MV-4-11 (cell line): ENCODE measurements at regions not wholly inside any gene's neighbourhood (a gene's known extent, or its start where the extent isn't known, plus 50 kb on each side); places are given as distances from the start of the nearest gene placed in this dataset.
"Not testable (repeated sequence)": the region's sequence is repeated elsewhere in the genome, so short reads cannot be mapped to it uniquely, and the experiment has no call there.

ENCODE experiments used
- DNase-seq: peaks from one replicate; lab custom pipeline; 2025; lab: John Stamatoyannopoulos, UW

DNA sequence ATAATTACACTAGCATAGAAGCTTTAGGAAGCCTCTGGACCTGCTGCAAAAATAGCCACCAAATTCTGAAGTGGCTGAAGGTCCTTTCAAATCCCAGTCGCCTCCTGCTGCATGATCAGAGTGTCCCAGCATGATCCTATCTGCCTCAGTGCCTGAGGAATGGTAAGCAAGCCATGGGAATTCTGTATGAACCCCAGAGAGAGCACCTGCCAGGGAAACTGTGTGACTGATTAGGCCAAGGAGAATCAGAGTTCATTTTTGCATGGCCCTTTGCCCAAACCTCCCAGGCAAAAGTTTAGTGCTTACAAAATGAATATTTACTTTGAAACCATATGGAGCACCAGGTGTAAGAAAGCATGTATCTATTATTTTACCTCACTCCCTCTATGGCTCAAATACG lies 221.4 kb downstream of the ARL4C start:
- DNase-seq = no peak

- DNase-seq = no peak
Observed at GRCh38 chr2:234273887-234274584, 222.8 kb downstream of the ARL4C start.

DNA sequence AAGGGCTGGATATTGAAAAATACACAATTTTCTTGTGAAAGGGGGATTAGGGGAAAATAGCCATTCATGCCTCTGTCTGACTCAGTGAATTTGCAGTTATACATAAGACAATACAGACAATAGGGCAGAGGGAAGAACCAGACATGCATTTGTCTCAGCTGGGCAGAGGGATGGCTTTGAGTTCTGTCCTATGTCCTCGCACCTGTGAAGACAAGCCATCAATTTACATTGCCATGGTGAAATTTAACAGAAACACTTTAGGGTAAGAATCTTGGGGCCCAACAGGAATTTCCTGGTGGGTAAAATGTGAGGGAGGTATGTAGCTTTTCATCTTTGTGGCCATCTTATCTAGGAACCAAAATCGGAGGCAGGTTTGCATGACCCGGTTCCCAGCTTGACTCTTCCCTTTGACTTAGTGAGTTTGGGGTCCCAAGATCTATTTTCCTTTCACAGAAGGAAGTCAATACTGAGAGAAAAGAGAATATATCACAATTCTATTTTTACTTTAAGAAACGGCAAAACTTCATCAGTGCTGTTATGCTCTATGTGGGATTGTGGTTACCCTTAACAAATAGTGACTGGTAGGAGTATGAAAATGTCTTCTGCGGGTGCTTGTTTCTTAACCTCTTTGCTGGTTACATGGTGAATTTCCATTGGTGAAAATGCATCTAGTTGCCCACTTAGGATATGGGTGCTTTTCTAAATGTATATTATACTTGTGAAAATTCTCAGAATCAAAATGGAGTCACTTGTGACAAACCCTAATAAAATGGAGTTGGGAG lies 221.8 kb downstream of the SPP2 start:
- DNase-seq = peak; percentile 34

GRCh38 chr2:234271338-234271737 lies 220.8 kb downstream of the SPP2 start:
- no peak for DNase-seq

- no peak for DNase-seq
Observed at GRCh38 chr2:234269769-234270204, 219.3 kb downstream of the SPP2 start.

- DNase-seq = no peak
Observed at GRCh38 chr2:234267534-234267933, 217.0 kb downstream of the SPP2 start.

GRCh38 chr2:234266952-234267351 lies 216.4 kb downstream of the SPP2 start:
- DNase-seq = no peak

DNA sequence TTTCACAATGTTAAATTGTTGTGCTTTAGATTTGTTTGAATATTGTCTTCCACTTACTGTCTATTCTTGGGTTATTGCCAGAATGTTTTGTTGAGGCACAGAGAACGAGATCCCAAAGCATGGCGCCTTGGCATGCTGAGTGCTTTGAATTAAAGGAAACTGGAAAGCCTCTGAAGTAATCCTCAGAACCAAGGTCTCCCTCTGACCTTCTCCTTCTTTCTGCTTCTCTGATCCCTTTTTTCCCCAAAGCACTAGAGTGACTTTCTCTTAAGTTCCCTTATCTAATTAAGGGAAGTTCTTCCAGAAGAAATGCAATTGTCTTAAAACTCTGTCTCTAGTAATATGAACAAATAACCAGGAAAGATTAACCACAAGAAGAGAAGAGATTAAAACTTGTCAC lies 214.7 kb downstream of the SPP2 start:
- DNase-seq = no peak

- no peak for DNase-seq
Observed at GRCh38 chr2:234261736-234262135, 211.2 kb downstream of the SPP2 start.

DNA sequence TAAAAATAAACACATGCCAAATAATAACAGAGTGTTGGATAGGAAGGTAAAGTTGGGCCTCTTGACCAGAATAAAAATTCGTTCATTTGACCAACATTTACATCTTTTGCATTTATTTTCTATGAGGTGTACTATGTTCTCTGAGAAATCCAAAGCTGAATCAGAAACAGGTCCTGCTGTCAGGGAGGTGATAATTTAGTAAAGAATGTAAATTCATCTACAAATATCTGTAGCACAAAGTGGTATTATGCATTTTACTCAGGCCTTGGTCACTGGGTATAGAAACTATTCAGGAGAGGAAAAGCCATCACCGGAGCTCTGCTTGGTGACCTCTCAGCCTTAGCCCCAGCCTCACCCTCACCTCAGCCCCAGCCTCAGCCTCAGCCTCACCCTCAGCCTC lies 208.9 kb downstream of the SPP2 start:
- no peak for DNase-seq

GRCh38 chr2:234258562-234259141 lies 208.2 kb downstream of the SPP2 start:
- DNase-seq = no peak

DNA sequence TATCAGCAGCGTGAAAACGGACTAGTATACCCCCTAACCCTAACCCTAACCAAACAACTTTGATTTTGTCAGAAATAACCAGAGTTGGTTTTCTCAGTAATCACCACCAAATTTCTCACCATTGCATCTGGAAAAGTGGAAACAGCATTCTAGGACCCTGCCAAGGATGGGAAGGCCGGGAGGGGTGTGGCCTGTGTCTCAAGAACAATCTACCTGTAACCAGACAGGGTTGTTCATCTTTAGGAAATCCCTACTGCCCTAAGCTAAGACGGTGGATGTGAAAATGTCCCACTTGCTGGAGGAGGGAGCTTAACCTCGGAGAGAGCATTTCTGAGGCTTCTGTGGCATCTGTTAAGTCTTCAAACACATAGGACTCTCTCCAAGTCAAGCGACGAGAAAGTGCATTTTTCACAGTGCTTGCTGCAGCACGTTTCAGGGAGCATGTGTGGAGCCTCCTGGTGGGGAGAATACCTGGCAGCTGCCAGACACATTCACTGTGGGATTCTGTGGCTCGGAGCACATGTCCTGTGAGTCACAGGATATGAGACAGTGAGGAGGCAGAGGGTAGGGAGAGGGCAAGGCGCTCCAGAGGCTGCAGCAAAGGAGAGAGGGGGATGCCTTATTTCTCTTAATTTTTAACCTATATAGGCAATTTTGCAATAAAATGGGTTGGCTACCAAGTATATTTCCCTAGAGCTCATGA lies 207.5 kb downstream of the SPP2 start:
- DNase-seq = peak; percentile 34

GRCh38 chr2:234256516-234256915 lies 206.0 kb downstream of the SPP2 start:
- no peak for DNase-seq

DNA sequence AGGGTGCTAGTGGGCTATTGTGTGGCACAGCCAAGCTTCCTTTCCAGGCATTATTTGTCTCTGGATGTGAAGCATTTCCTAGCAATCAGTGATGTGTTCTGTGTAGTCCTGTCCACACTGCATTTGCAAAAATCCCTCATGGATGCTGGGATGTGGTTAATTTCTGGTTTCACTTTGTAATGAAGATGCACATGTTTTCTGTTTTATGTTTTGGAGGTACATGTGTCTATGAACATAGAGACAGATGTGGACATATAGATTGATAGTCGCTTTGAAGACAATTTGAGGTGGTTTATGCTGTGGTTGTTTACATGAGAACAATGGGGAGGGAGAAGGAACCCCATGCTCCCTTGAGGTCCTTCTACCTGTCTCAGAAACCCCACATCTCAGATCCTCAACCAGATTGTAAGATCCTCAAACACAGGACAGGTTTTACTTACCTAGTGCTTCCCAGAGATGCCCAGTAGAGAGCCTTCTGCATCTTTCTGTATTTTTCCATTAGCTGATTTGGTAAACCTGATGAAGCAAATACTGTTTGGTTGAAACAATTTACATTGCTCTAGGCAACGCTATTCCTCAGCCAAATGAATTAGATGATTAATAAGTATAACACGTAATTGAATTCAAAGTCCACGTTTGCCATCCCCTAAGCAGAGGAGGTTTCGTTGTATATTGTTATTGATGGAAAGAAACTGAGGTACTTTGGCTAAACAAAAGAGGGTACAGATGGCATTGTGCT lies 204.4 kb downstream of the SPP2 start:
- no peak for DNase-seq

DNA sequence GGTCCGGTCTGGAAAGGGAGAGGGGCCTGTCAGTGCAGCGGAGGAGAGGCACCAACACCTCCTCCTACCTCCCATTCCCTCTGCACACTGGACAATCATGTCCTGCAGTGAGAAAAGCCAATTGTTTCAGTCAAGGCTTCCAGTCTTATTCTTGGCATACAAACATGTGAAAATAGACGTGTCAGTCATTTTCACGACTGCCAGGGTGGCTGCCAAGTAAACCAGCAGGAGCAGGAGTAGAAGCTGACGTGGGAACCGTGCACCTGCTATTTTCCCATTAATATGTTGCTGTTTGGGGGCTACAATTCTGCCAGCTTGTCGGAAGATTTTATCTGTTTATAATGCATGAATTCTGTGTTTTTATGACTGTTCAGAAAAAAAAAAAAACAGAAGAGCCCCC lies 202.3 kb downstream of the SPP2 start:
- DNase-seq = no peak

DNA sequence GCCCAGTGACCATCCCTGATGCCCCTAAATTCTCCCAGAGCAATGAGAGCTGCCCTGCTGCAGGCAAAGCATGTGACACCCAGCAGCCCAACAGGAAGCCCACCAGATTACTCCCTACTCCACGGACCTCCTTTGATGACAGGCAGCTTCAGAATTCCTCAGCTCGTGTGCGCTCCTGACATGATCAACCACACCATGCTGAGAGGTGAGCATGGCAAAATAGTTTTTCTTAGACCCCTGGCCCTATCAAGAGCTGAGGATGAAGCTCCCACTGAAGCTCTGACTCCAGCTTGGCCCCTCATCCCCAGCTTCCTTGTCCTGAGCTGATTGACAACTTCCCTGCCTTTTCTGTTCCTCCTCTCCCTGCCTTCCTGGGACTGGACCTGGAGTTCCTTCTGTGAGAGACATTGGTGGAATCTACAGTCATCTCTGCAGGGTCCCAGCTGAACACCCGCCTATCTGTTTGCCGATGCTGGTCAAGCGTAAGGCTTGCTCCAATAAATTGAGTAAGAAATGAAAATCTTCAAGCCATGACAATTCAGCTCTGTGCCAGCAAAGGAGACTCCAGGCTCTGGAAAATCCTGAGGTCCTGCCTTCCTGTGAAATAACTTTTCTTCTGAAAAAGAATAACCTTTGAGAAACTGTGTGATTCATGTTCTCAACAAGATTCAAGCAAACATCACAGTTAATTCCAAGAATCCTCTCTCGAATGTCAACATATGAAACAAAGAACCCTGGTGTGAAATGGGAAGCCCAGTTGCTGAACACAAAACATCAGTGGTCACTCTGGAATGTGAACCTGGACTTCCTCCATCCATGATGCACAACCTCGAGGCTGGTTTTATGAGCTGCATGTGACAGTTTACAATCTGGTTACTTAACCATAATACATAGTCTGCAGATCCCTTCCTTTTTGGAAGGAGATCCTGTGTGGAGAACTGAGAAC lies 201.1 kb downstream of the SPP2 start:
- DNase-seq = no peak

DNA sequence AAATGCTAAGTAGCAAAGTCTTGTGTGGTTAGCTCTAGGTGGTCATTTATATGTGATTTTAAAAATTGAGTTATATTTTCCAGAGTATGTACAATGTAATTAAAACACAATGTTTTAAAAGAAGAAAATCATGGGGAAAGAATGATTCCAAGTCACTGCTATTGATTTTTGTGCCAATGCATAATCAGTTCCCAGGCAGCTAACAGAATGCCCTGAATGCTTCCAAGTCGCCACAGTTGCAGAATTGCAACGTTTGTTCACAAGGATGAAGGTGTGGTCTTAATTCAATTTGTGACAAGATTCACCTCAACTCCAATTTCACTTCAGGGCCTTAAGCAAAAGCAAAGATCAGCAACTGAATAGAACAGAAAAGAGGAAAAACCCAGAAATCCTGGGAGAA lies 200.4 kb downstream of the SPP2 start:
- DNase-seq = no peak

DNA sequence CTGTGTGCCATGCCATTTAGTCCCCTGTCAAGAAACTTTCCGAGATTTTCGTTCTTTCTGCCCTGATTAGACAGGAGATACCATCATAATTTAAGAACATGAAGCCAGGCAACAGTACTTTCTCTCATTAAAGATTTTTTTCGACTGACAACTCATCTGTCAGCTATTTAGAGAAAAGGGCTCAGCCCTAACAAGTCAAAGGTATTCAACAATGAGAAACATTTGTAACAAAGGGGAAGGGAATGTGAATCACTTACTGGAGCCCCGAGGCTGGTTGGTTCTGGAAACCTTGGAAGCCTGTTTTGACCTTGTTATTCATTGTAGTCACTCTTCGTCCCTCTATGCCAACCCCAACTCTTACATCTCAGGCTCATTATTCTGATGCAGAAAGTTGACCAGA lies 199.4 kb downstream of the SPP2 start:
- DNase-seq = no peak

GRCh38 chr2:234249034-234249735 lies 198.7 kb downstream of the SPP2 start:
- DNase-seq = no peak

DNA sequence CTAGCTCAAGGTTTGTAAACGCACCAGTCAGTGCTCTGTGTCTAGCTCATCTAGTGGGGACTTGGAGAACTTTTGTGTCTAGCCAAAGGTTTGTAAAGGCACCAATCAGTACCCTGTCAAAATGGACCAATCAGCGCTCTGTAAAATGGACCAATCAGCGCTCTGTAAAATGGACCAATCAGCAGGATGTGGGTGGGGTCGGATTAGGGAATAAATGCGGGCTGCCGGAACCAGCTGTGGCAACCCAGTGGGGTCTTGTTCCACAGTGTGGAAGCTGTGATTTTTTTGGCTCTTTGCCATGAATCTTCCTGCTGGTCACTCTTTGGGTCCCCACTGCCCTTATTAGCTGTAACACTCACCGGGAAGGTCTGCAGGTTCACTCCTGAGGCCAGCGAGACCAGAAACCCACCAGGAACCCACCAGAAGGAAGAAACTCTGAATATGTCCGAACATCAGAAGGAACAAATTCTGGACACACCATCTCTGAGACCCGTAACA lies 197.8 kb downstream of the SPP2 start:
- not testable (repeated sequence) for DNase-seq
